ENCODE measurements at regions not wholly inside any gene's neighbourhood (a gene's known extent, or its start where the extent isn't known, plus 50 kb on each side); places are given as distances from the start of the nearest gene placed in this dataset.

DNA sequence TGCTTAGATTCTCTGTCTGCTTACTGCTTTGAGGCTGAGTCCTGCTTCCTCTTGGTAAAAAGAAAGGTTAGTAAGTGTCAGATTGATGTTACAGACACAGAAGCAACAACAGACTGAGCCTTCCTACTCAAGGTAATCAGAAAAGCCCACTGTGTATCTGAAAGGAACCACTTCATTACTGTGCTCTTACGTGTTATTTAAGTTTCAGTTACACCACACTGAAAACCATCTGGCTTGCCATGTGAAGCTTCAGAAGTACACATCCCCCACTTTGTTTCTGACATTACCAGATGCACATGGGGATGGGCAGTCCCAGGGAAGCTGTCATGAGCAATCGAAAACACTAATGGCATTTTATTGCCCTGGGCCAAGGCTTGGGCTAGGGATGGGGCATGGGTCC is 1290.1 kb downstream of the AACS start:
- TF ChIP-seq, protein P1, sequence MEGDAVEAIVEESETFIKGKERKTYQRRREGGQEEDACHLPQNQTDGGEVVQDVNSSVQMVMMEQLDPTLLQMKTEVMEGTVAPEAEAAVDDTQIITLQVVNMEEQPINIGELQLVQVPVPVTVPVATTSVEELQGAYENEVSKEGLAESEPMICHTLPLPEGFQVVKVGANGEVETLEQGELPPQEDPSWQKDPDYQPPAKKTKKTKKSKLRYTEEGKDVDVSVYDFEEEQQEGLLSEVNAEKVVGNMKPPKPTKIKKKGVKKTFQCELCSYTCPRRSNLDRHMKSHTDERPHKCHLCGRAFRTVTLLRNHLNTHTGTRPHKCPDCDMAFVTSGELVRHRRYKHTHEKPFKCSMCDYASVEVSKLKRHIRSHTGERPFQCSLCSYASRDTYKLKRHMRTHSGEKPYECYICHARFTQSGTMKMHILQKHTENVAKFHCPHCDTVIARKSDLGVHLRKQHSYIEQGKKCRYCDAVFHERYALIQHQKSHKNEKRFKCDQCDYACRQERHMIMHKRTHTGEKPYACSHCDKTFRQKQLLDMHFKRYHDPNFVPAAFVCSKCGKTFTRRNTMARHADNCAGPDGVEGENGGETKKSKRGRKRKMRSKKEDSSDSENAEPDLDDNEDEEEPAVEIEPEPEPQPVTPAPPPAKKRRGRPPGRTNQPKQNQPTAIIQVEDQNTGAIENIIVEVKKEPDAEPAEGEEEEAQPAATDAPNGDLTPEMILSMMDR (conservative IDR thresholded peaks at IDR 0.05), result no peak
- TF ChIP-seq EZH2 (IDR thresholded peaks at IDR 0.05; ENCODE audit: low read depth), result no peak
